GM19468 (cell line): ENCODE measurements at regions not wholly inside any gene's neighbourhood (a gene's known extent, or its start where the extent isn't known, plus 50 kb on each side); places are given as distances from the start of the nearest gene placed in this dataset.

Experiments
- ATAC-seq: cut with Tn5 transposase; IDR thresholded peaks from one replicate; pipeline ENCODE4 v1.9.1; 2021; ENCODE audit warnings: mild to moderate bottlenecking, moderate library complexity, moderate number of reproducible peaks; ENCODE audit not compliant: unreplicated experiment; ENCODE audit errors: extremely low read depth

DNA sequence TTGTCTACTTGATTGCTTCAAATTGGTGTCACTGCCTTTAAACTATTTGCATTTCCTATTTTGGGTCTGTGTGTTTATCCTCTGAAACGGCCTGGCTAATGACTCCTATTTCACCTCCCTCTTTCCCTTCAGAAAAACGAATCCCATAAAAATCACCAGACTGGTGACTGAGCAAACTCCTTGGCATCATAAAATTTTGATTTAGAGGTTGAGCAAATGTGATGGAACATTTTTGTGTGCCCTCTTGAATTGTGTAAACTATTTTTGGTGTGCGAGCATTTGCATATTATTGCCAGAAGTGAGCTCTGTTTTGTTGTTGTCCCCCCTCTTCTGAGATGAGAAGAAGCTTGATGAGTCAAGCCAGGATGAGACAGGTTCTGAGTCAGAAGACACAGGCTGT is 316.1 kb downstream of the AJAP1 start:
- no peak for ATAC-seq

- no peak for ATAC-seq
Observed at GRCh38 chr1:4969556-4970129, 315.2 kb downstream of the AJAP1 start.

GRCh38 chr1:4965346-4966075 is 311.1 kb downstream of the AJAP1 start:
- ATAC-seq, result no peak

DNA sequence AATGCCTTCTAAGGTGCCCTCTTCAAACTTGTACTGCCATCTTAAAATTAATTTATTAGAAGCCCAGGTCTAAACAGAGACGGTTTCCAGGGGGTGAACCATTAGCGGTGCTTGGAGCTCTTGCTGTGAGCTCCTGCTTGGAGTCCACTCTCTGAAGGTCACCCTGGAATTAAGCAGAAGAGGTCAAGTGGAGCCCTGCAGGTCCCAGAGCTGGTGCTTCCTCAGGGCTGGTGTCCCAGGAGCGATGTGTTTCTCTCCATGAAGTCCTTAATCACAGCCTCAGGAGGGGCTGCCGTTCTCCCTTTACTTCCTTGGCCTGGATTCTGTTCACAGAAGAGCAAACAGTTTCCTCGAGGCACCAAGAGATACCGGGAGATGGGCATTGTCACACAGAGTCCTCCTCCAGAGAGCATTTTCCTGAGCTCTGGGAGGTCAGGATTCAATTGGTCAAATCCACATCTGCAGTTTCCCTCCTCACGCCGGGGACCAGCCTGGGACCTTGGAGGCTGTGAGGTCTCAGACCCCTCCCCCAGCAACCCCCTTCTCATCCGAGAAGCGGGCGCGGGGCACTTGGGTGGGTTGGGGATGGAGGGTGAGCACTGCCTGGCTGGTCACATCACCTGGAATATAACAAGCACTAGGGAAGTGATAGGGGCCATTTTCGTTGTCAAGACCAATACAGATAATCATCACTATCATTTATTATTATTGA is 310.4 kb downstream of the AJAP1 start:
- ATAC-seq, result no peak

- no peak for ATAC-seq
Observed at GRCh38 chr1:4963251-4963650, 308.8 kb downstream of the AJAP1 start.

- ATAC-seq, result no peak
Observed at GRCh38 chr1:4962836-4963235, 308.4 kb downstream of the AJAP1 start.

- ATAC-seq, result no peak
Observed at GRCh38 chr1:4961935-4962645, 307.7 kb downstream of the AJAP1 start.

GRCh38 chr1:4960782-4961475 is 306.5 kb downstream of the AJAP1 start:
- no peak for ATAC-seq

- ATAC-seq, result no peak
Observed at GRCh38 chr1:4960336-4960735, 305.9 kb downstream of the AJAP1 start.

DNA sequence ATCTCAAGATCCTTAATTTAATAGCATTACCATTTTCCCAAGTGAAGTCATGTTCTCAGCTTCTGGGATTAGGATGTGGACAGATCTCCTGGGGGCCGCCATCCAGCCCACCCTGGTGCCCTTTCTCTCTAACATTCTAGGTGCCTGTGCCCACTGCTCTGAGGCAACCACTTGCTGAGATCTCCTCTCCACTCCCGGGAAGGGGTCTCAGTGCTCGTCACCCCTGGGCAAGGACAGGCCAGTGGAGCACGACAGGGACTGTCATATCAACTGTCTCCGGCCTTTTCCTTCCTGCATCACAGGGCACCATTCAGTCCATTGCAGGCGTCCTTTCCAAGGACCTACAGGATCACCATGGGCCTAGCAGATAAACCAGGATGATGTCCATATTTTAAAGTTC is 304.8 kb downstream of the AJAP1 start:
- no peak for ATAC-seq

- ATAC-seq, result no peak
Observed at GRCh38 chr1:4957027-4957426, 302.6 kb downstream of the AJAP1 start.

DNA sequence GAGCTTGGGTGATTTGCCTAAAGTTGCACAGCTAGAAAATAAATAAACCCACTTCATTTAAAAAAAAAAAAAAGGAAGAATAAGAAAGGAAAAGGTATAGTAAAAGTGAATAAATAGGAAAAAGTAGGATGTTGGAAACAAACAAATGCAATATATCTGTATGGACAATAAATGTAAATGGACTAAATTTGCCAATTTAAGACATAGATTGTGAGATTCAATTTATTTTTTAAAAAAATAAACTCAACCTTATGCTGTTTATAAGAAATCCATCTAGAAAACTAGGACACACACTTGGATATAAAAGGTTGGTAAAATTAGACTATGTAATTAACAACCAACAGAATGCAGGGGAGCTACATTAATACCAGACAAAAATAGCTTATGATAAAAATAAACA is 300.0 kb downstream of the AJAP1 start:
- no peak for ATAC-seq

DNA sequence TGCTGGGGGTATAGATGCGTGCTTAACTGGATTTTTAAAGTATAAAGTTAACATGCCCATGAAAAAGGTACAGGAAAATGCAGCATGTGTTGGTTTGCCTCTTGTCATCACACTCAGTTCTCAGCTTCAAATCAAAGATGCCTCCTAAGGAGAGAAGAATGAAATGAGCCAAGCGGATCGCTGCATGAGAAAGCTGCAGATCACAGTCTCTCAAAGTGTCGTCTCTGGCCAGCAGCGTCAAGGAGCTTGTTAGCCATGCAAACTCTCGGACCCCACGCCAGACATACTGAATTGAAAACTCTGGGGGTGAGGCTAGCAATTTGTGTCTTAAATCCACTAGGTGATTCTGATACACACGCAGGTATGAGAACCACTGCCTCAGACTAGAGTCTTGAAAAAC is 297.2 kb downstream of the AJAP1 start:
- no peak for ATAC-seq

GRCh38 chr1:4946343-4946742 is 291.9 kb downstream of the AJAP1 start:
- ATAC-seq, result no peak

GRCh38 chr1:4944911-4945310 is 290.5 kb downstream of the AJAP1 start:
- ATAC-seq, result no peak

DNA sequence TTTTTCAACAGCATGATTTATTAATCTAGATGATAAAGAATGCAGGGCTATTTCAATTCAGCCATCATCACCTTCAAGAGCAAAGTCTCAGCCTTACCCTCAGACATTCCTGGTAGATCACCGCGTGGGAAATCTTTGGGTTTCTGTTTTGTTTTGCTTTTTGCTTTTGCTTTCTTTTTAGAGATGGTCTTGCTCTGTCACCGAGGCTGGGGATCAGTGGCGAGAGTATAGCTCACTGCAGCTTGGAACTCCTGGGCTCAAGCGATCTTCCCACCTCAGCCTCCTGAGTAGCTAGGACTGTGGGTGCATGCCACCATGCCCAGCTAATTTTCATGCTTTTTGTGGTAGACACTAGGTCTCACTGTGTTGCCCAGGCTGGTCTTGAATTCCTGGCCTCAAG is 289.7 kb downstream of the AJAP1 start:
- ATAC-seq, result no peak

GRCh38 chr1:4939266-4939665 is 284.9 kb downstream of the AJAP1 start:
- no peak for ATAC-seq

- no peak for ATAC-seq
Observed at GRCh38 chr1:4937876-4938534, 283.6 kb downstream of the AJAP1 start.

- ATAC-seq, result no peak
Observed at GRCh38 chr1:4935807-4936206, 281.4 kb downstream of the AJAP1 start.

GRCh38 chr1:4933232-4933631 is 278.8 kb downstream of the AJAP1 start:
- no peak for ATAC-seq
